H1 (cell line): ENCODE measurements at regions not wholly inside any gene's neighbourhood (a gene's known extent, or its start where the extent isn't known, plus 50 kb on each side); places are given as distances from the start of the nearest gene placed in this dataset.
A peak's percentile ranks its signal among the peaks of the same experiment; 100 is the strongest.

Source experiments
- CTCF ChIA-PET: fragments of 300-600 bp; sonication (Branson Sonifier 250); formaldehyde crosslinking; loops from one replicate; lab custom pipeline; 2021; ENCODE audit not compliant: partially characterized antibody; lab: Charles Lee
- POLR2A ChIA-PET: fragments of 300-600 bp; sonication (Branson Sonifier 250); formaldehyde crosslinking; loops from one replicate; lab custom pipeline; 2021; ENCODE audit warnings: inconsistent platforms; ENCODE audit not compliant: partially characterized antibody; lab: Charles Lee
- DNase-seq, 2 experiments: peaks; one replicate each; pipeline versions ENCODE4 v3.0.0 to v3.0.0-alpha.2; 2010 to 2022; ENCODE audit warnings: low spot score in 2 of 2, low read depth in 1 of 2, mixed read lengths in 1 of 2
- FAIRE-seq: peaks from 2 replicates; lab custom pipeline; 2011; peaks lifted over from hg19 to GRCh38; lab: Jason Lieb, UNC
- H2AFZ ChIP-seq: 2 replicates; pipeline ENCODE4 v1.8.1; 2012; ENCODE audit warnings: low read length, inconsistent platforms
- H2AK5ac ChIP-seq: 2 replicates; pipeline ENCODE4 v1.6.1; 2013; ENCODE audit warnings: low read depth, low read length
- H2BK120ac ChIP-seq: replicated peaks from 2 replicates; pipeline ENCODE3; 2013; ENCODE audit warnings: low read depth, low read length, inconsistent platforms
- H2BK12ac ChIP-seq: 2 replicates; pipeline ENCODE4 v1.6.1; 2013; ENCODE audit warnings: low read depth, low read length
- H2BK15ac ChIP-seq: 2 replicates; pipeline ENCODE4 v1.6.1; 2013; ENCODE audit warnings: low read length
- H2BK20ac ChIP-seq: 2 replicates; pipeline ENCODE4 v1.6.1; 2013; ENCODE audit warnings: low read length
- H2BK5ac ChIP-seq: 2 replicates; pipeline ENCODE4 v1.6.1; 2013; ENCODE audit warnings: low read depth, low read length
- H3K14ac ChIP-seq: 2 replicates; pipeline ENCODE4 v1.6.1; 2013; ENCODE audit warnings: inconsistent platforms; ENCODE audit not compliant: insufficient read length
- H3K18ac ChIP-seq: 2 replicates; pipeline ENCODE4 v1.6.1; 2013; ENCODE audit warnings: low read length; ENCODE audit errors: extremely low read depth
- H3K23ac ChIP-seq: 2 replicates; pipeline ENCODE4 v1.6.1; 2013; ENCODE audit warnings: inconsistent platforms; ENCODE audit not compliant: insufficient read length
- H3K23me2 ChIP-seq: 2 replicates; pipeline ENCODE4 v1.6.1; 2013; ENCODE audit warnings: low read depth, low read length
- H3K27ac ChIP-seq: 2 replicates; pipeline ENCODE4 v1.6.1; 2011; ENCODE audit warnings: low read depth, low read length, inconsistent platforms
- H3K27me3 ChIP-seq, 4 experiments: replicated peaks in 1 of 4; 1 replicate in 1 of 4; 2 replicates in 3 of 4; pipeline versions ENCODE4 v1.6.1 to v1.8.1; 2011 to 2013; ENCODE audit warnings: low read length in 3 of 4, mild to moderate bottlenecking in 3 of 4, inconsistent platforms in 2 of 4, mixed read lengths in 2 of 4, moderate library complexity in 1 of 4; ENCODE audit not compliant: control insufficient read depth in 3 of 4, insufficient read depth in 3 of 4; ENCODE audit errors: extremely low read depth in 1 of 4
- H3K36me3 ChIP-seq, 4 experiments: 2 replicates each; pipeline versions ENCODE4 v1.6.1 to v1.8.1; 2011 to 2013; ENCODE audit warnings: mild to moderate bottlenecking in 4 of 4, low read length in 3 of 4, moderate library complexity in 2 of 4, control low read depth in 1 of 4, inconsistent platforms in 1 of 4; ENCODE audit not compliant: insufficient read depth in 4 of 4, control insufficient read depth in 2 of 4
- H3K4ac ChIP-seq: replicated peaks from 2 replicates; pipeline ENCODE3; 2013; ENCODE audit warnings: low read length, low read depth, mixed read lengths, inconsistent platforms; ENCODE audit not compliant: insufficient read length
- H3K4me1 ChIP-seq, 4 experiments: replicated peaks in 1 of 4; 1 replicate in 1 of 4; 2 replicates in 3 of 4; pipeline versions ENCODE4 v1.6.1 to v1.8.1; 2011 to 2013; ENCODE audit warnings: low read length in 3 of 4, inconsistent platforms in 2 of 4, mixed read lengths in 1 of 4; ENCODE audit not compliant: insufficient read depth in 4 of 4, control insufficient read depth in 3 of 4
- H3K4me2 ChIP-seq, 2 experiments: 2 replicates each; pipeline versions ENCODE4 v1.6.1 to v1.8.1; 2011 to 2013; ENCODE audit warnings: low read depth in 2 of 2, low read length in 2 of 2, control low read depth in 1 of 2, inconsistent platforms in 1 of 2, mild to moderate bottlenecking in 1 of 2; ENCODE audit not compliant: insufficient read depth in 1 of 2
- H3K4me3 ChIP-seq, 4 experiments: fragments of 200-600, 300-600 bp in 1 of 4; sonication (generic), shearing (Covaris generic), sonication (Bioruptor Twin) in 1 of 4; 2 replicates each; pipeline versions ENCODE4 v1.5.1 to v1.8.1; 2011 to 2016; ENCODE audit warnings: low read length in 4 of 4, low read depth in 3 of 4, control low read depth in 2 of 4, inconsistent platforms in 2 of 4, mild to moderate bottlenecking in 2 of 4, mixed read lengths in 1 of 4, moderate library complexity in 1 of 4; ENCODE audit not compliant: insufficient read depth in 2 of 4; ENCODE audit errors: extremely low read depth in 1 of 4
- H3K56ac ChIP-seq: replicated peaks from 2 replicates; pipeline ENCODE3; 2013; ENCODE audit warnings: low read depth, mild to moderate bottlenecking, mixed read lengths, low read length, inconsistent platforms; ENCODE audit not compliant: insufficient read length
- H3K79me1 ChIP-seq: 2 replicates; pipeline ENCODE4 v1.6.1; 2013; ENCODE audit warnings: low read depth, low read length, control low read depth
- H3K79me2 ChIP-seq, 2 experiments: 2 replicates each; pipeline versions ENCODE4 v1.6.1 to v1.8.1; 2012 to 2013; ENCODE audit warnings: low read length in 2 of 2, mild to moderate bottlenecking in 2 of 2, inconsistent platforms in 1 of 2; ENCODE audit not compliant: insufficient read depth in 2 of 2, control insufficient read depth in 1 of 2
- H3K9ac ChIP-seq, 4 experiments: replicated peaks in 1 of 4; 1 replicate in 1 of 4; 2 replicates in 3 of 4; pipeline versions ENCODE4 v1.6.1 to v1.8.1; 2011 to 2013; ENCODE audit warnings: low read depth in 3 of 4, low read length in 3 of 4, control low read depth in 2 of 4, mild to moderate bottlenecking in 2 of 4, moderate library complexity in 2 of 4, inconsistent platforms in 1 of 4; ENCODE audit errors: extremely low read depth in 1 of 4
- H3K9me3 ChIP-seq, 2 experiments: 2 replicates each; pipeline versions ENCODE4 v1.6.1 to v1.8.1; 2012 to 2013; ENCODE audit warnings: mild to moderate bottlenecking in 2 of 2, moderate library complexity in 2 of 2, control low read depth in 1 of 2, inconsistent platforms in 1 of 2, low read depth in 1 of 2, low read length in 1 of 2, mixed read lengths in 1 of 2; ENCODE audit not compliant: insufficient read depth in 2 of 2
- H4K20me1 ChIP-seq, 2 experiments: replicated peaks in 1 of 2; 2 replicates each; pipeline versions ENCODE3 to v1.8.1; 2011 to 2013; ENCODE audit warnings: inconsistent platforms in 2 of 2, low read length in 2 of 2, mild to moderate bottlenecking in 1 of 2; ENCODE audit not compliant: insufficient read depth in 2 of 2, control insufficient read depth in 1 of 2
- H4K5ac ChIP-seq: 2 replicates; pipeline ENCODE4 v1.6.1; 2013; ENCODE audit warnings: low read length, low read depth, mixed read lengths, inconsistent platforms; ENCODE audit not compliant: insufficient read length
- H4K8ac ChIP-seq: 2 replicates; pipeline ENCODE4 v1.8.0; 2013; ENCODE audit warnings: mild to moderate bottlenecking, moderate library complexity, low read length, inconsistent platforms; ENCODE audit not compliant: insufficient read depth; ENCODE audit errors: extremely low read depth
- H4K91ac ChIP-seq: replicated peaks from 2 replicates; pipeline ENCODE3; 2013; ENCODE audit warnings: low read length, mixed read lengths, inconsistent platforms; ENCODE audit not compliant: insufficient read length
- ATF2 ChIP-seq: IDR thresholded peaks from 2 replicates; pipeline ENCODE4 v1.6.1; 2012; ENCODE audit warnings: low read length, inconsistent platforms
- BACH1 ChIP-seq: IDR thresholded peaks from 2 replicates; pipeline ENCODE4 v1.6.1; 2012; ENCODE audit warnings: low read length, improper control_type of control experiment
- BRCA1 ChIP-seq: IDR thresholded peaks from 2 replicates; pipeline ENCODE4 v1.6.1; 2012; ENCODE audit warnings: low read depth, low read length, improper control_type of control experiment
- CHD2 ChIP-seq: IDR thresholded peaks from 2 replicates; pipeline ENCODE4 v1.6.1; 2012; ENCODE audit warnings: low read length, improper control_type of control experiment
- EZH2 ChIP-seq: fragments of 200-600 bp; sonication (generic); IDR thresholded peaks from 2 replicates; pipeline ENCODE4 v1.7.1; 2012; ENCODE audit warnings: low read depth, mild to moderate bottlenecking, moderate library complexity, low read length, inconsistent platforms; ENCODE audit not compliant: severe bottlenecking
- NRF1 ChIP-seq: IDR thresholded peaks from 2 replicates; pipeline ENCODE4 v1.6.1; 2011; ENCODE audit warnings: mild to moderate bottlenecking, low read depth, low read length, improper control_type of control experiment
- PHF8 ChIP-seq: fragments of 200-600 bp; sonication (generic); conservative IDR thresholded peaks from 2 replicates; pipeline ENCODE4 v1.7.1; 2012; ENCODE audit warnings: low read depth, mild to moderate bottlenecking, inconsistent platforms, low read length, moderate library complexity
- RFX5 ChIP-seq: IDR thresholded peaks from 2 replicates; pipeline ENCODE4 v1.6.1; 2011; ENCODE audit warnings: low read depth, low read length, improper control_type of control experiment, borderline replicate concordance
- SIRT6 ChIP-seq: IDR thresholded peaks from one replicate; pipeline ENCODE4 v1.7.1; 2012; ENCODE audit warnings: low read length, inconsistent platforms
- SP2 ChIP-seq: IDR thresholded peaks from 2 replicates; pipeline ENCODE4 v1.6.1; 2012; ENCODE audit warnings: mild to moderate bottlenecking, low read length, inconsistent platforms
- SRF ChIP-seq: IDR thresholded peaks from 2 replicates; pipeline ENCODE4 v1.6.1; 2011; ENCODE audit warnings: mild to moderate bottlenecking, low read depth, low read length, moderate library complexity
- TAF7 ChIP-seq: optimal IDR thresholded peaks from 2 replicates; pipeline ENCODE3; 2011; ENCODE audit warnings: low read depth, mild to moderate bottlenecking, inconsistent platforms, low read length, moderate library complexity, borderline replicate concordance
- TCF12 ChIP-seq: IDR thresholded peaks from 2 replicates; pipeline ENCODE4 v1.6.1; 2011; ENCODE audit warnings: low read depth, mild to moderate bottlenecking, low read length
- TEAD4 ChIP-seq: IDR thresholded peaks from 2 replicates; pipeline ENCODE4 v1.6.1; 2012; ENCODE audit warnings: low read depth, low read length, inconsistent platforms, mixed read lengths
- YY1 ChIP-seq: IDR thresholded peaks from 2 replicates; pipeline ENCODE4 v1.6.1; 2011; ENCODE audit warnings: low read depth, mild to moderate bottlenecking, low read length
- WGBS, 2 experiments: shearing (Covaris generic) in 1 of 2; methylation state at CpG; one replicate each; pipeline versions ENCODE4 v1.1.6 to v1.1.7; 2013 to 2015; ENCODE audit warnings: low lambda C conversion rate in 2 of 2, mixed read lengths in 2 of 2, inconsistent platforms in 1 of 2, low coverage in 1 of 2, missing lambda C conversion rate in 1 of 2; ENCODE audit not compliant: insufficient replicate concordance in 2 of 2, insufficient coverage in 1 of 2, insufficient read length in 1 of 2; ENCODE audit errors: extremely low coverage in 1 of 2, missing lambda C conversion rate in 1 of 2; 5-methylcytosine and 5-hydroxymethylcytosine counted together

GRCh38 chr11:90795746-90796145 is 572.9 kb upstream of the CHORDC1 start:
- H3K4me1 ChIP-seq, result no peaks in the 10 kb centered on the region; a peak in 1 of 7 replicates
- no peak overlapping the region for H3K4me3 ChIP-seq
- no peak overlapping the region for H3K23ac ChIP-seq
- H3K56ac ChIP-seq, result no peak overlapping the region
- no peak overlapping the region for H3K9ac ChIP-seq
- H2BK20ac ChIP-seq, result no peak overlapping the region
- H2BK15ac ChIP-seq, result no peak overlapping the region
- no peak overlapping the region for H3K27ac ChIP-seq
- WGBS, 2 experiments, result 77% methylated on average over 4 of the region's 4 CpGs; no CpG with 5 or more reads in 1 of the 2 experiments
- no peak overlapping the region for H3K14ac ChIP-seq
- H3K23me2 ChIP-seq, result no peaks in the 10 kb centered on the region
- no peaks in the 10 kb centered on the region for H3K79me1 ChIP-seq
- no peak overlapping the region for H3K4me2 ChIP-seq
- H3K36me3 ChIP-seq, result no peaks in the 10 kb centered on the region
- H3K18ac ChIP-seq, result no peak overlapping the region
- ChIA-PET POLR2A (no interaction called here), CTCF (no interaction called here)
- DNase-seq, result no peak
- H4K20me1 ChIP-seq, result no peaks in the 10 kb centered on the region
- 0 out of 4 replicates have a peak, but pooled peaks cover 0 to 4% of the 10 kb centered on the region in 2 experiments for H3K9me3 ChIP-seq
- no peak overlapping the region for H3K4ac ChIP-seq
- H2BK5ac ChIP-seq, result no peak overlapping the region
- no peak overlapping the region for H2BK120ac ChIP-seq
- H2AFZ ChIP-seq, result peak overlapping the region; percentile 63; the same call in 1 of the 2 replicates
- no peak overlapping the region for H2BK12ac ChIP-seq
- no peaks in the 10 kb centered on the region for H3K79me2 ChIP-seq
- H3K27me3 ChIP-seq, result peaks cover 0 to 1% (median 0%) of the 10 kb centered on the region in 4 experiments; a peak in 1 of 7 replicates
- H4K5ac ChIP-seq, result no peak overlapping the region
- H4K91ac ChIP-seq, result no peak overlapping the region
- no peak overlapping the region for H4K8ac ChIP-seq
- no peak overlapping the region for H2AK5ac ChIP-seq
- FAIRE-seq, result no peak
- no peak for TF ChIP-seq EZH2
- TF ChIP-seq SIRT6, result no peak
- no peak for TF ChIP-seq BACH1
- no peak for TF ChIP-seq TEAD4
- no peak for TF ChIP-seq PHF8
- no peak for TF ChIP-seq ATF2
- no peak for TF ChIP-seq SRF
- TF ChIP-seq YY1, result no peak
- no peak for TF ChIP-seq TAF7
- no peak for TF ChIP-seq CHD2
- no peak for TF ChIP-seq SP2
- no peak for TF ChIP-seq TCF12
- no peak for TF ChIP-seq BRCA1
- no peak for TF ChIP-seq NRF1
- no peak for TF ChIP-seq RFX5
